ENCODE measurements at regions not wholly inside any gene's neighbourhood (a gene's known extent, or its start where the extent isn't known, plus 50 kb on each side); places are given as distances from the start of the nearest gene placed in this dataset.

- no peak for TF ChIP-seq CTCF (IDR thresholded peaks at IDR 0.05)
- Mint-ChIP-seq H3K9me3 (no peaks in the 10 kb centered on the region), H3K36me3 (ENCODE audit: low read depth) (no peaks in the 10 kb centered on the region), H3K4me3 (no peak overlapping the region), H3K4me1 (no peaks in the 10 kb centered on the region), H3K27me3 (ENCODE audit: low read depth, poor library complexity) (peaks cover 6% of the 10 kb centered on the region), H3K27ac (no peak overlapping the region)
- DNase-seq, result no peak
Measured at GRCh38 chr4:14614840-14615239, 387.4 kb upstream of the CPEB2 start.

GRCh38 chr4:14615671-14616070, 386.6 kb upstream of the CPEB2 start:
- no peaks in the 10 kb centered on the region for H3K36me3 Mint-ChIP-seq (ENCODE audit: low read depth)
- no peaks in the 10 kb centered on the region for H3K4me1 Mint-ChIP-seq
- no peak overlapping the region for H3K4me3 Mint-ChIP-seq
- TF ChIP-seq CTCF (IDR thresholded peaks at IDR 0.05), result no peak
- H3K9me3 Mint-ChIP-seq, result no peaks in the 10 kb centered on the region
- peaks cover 6% of the 10 kb centered on the region for H3K27me3 Mint-ChIP-seq (ENCODE audit: low read depth, poor library complexity)
- no peak overlapping the region for H3K27ac Mint-ChIP-seq
- no peak for DNase-seq

GRCh38 chr4:14620567-14621141, 381.6 kb upstream of the CPEB2 start:
- no peak for TF ChIP-seq CTCF (IDR thresholded peaks at IDR 0.05)
- H3K36me3 Mint-ChIP-seq (ENCODE audit: low read depth), result no peaks in the 10 kb centered on the region
- DNase-seq, result no peak
- H3K4me1 Mint-ChIP-seq, result peaks cover 5% of the 10 kb centered on the region
- no peak overlapping the region for H3K4me3 Mint-ChIP-seq
- no peak overlapping the region for H3K27ac Mint-ChIP-seq
- no peaks in the 10 kb centered on the region for H3K9me3 Mint-ChIP-seq
- H3K27me3 Mint-ChIP-seq (ENCODE audit: low read depth, poor library complexity), result no peaks in the 10 kb centered on the region

- TF ChIP-seq CTCF (IDR thresholded peaks at IDR 0.05), result no peak
- Mint-ChIP-seq H3K27ac (peak overlapping the region; percentile 58), H3K36me3 (ENCODE audit: low read depth) (no peaks in the 10 kb centered on the region), H3K4me1 (peaks cover 5% of the 10 kb centered on the region), H3K9me3 (no peaks in the 10 kb centered on the region), H3K4me3 (no peak overlapping the region), H3K27me3 (ENCODE audit: low read depth, poor library complexity) (no peaks in the 10 kb centered on the region)
- no peak for DNase-seq
Measured at GRCh38 chr4:14621731-14622463, 380.4 kb upstream of the CPEB2 start.

GRCh38 chr4:14627038-14627437, 375.2 kb upstream of the CPEB2 start:
- no peak for TF ChIP-seq CTCF (IDR thresholded peaks at IDR 0.05)
- Mint-ChIP-seq H3K27ac (no peak overlapping the region), H3K4me1 (no peaks in the 10 kb centered on the region), H3K9me3 (no peaks in the 10 kb centered on the region), H3K4me3 (no peak overlapping the region), H3K36me3 (ENCODE audit: low read depth) (no peaks in the 10 kb centered on the region), H3K27me3 (ENCODE audit: low read depth, poor library complexity) (no peaks in the 10 kb centered on the region)
- no peak for DNase-seq
